ENCODE measurements at regions not wholly inside any gene's neighbourhood (a gene's known extent, or its start where the extent isn't known, plus 50 kb on each side); places are given as distances from the start of the nearest gene placed in this dataset.

- no peak for TF ChIP-seq POLR2A (IDR thresholded peaks at IDR 0.05; ENCODE audit: borderline replicate concordance, extremely low read depth, insufficient read depth, insufficient read length)
- TF ChIP-seq SIN3A (IDR thresholded peaks at IDR 0.05; ENCODE audit: low read depth) = no peak
- TF ChIP-seq, protein P1, sequence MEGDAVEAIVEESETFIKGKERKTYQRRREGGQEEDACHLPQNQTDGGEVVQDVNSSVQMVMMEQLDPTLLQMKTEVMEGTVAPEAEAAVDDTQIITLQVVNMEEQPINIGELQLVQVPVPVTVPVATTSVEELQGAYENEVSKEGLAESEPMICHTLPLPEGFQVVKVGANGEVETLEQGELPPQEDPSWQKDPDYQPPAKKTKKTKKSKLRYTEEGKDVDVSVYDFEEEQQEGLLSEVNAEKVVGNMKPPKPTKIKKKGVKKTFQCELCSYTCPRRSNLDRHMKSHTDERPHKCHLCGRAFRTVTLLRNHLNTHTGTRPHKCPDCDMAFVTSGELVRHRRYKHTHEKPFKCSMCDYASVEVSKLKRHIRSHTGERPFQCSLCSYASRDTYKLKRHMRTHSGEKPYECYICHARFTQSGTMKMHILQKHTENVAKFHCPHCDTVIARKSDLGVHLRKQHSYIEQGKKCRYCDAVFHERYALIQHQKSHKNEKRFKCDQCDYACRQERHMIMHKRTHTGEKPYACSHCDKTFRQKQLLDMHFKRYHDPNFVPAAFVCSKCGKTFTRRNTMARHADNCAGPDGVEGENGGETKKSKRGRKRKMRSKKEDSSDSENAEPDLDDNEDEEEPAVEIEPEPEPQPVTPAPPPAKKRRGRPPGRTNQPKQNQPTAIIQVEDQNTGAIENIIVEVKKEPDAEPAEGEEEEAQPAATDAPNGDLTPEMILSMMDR (IDR thresholded peaks at IDR 0.05 in 2 of 3, conservative IDR thresholded peaks at IDR 0.05 in 1 of 3; ENCODE audit: borderline replicate concordance in 1 of 3, insufficient read depth in 1 of 3, low read depth in 2 of 3, low read length in 2 of 3) = no peak
- no peak for TF ChIP-seq EZH2 (IDR thresholded peaks at IDR 0.05)
- TF ChIP-seq POLR2AphosphoS5 (IDR thresholded peaks at IDR 0.05; ENCODE audit: low read depth, low read length) = no peak
- no peak for TF ChIP-seq EGR1 (IDR thresholded peaks at IDR 0.05; ENCODE audit: low read depth)
- TF ChIP-seq CEBPB (IDR thresholded peaks at IDR 0.05; ENCODE audit: low read depth) = no peak
- no peak for TF ChIP-seq EZH2phosphoT487 (IDR thresholded peaks at IDR 0.05; ENCODE audit: borderline replicate concordance)
- TF ChIP-seq RAD21 (IDR thresholded peaks at IDR 0.05; ENCODE audit: low read depth) = no peak
- no peak for TF ChIP-seq SRF (IDR thresholded peaks at IDR 0.05; ENCODE audit: low read depth)
- TF ChIP-seq ZFX (IDR thresholded peaks at IDR 0.05) = no peak
Observed at GRCh38 chr7:84471576-84471975, 277.0 kb upstream of the SEMA3A start.

All from HCT116 (cell line).